WTC11 (cell line): ENCODE measurements at regions not wholly inside any gene's neighbourhood (a gene's known extent, or its start where the extent isn't known, plus 50 kb on each side); places are given as distances from the start of the nearest gene placed in this dataset.
"Not testable (repeated sequence)": the region's sequence is repeated elsewhere in the genome, so short reads cannot be mapped to it uniquely, and the experiment has no call there.

ENCODE experiments used
- CREB1 ChIP-seq: sonication (generic); formaldehyde crosslinking; IDR thresholded peaks from 2 replicates; pipeline ENCODE4 v1.8.0; 2023; ENCODE audit warnings: mild to moderate bottlenecking, missing genetic modification reagents
- ETV6 ChIP-seq: sonication (generic); formaldehyde crosslinking; IDR thresholded peaks from 2 replicates; pipeline ENCODE4 v1.8.1; 2022; ENCODE audit warnings: mild to moderate bottlenecking, missing genetic modification reagents
- FOXJ3 ChIP-seq: sonication (generic); formaldehyde crosslinking; IDR thresholded peaks from 2 replicates; pipeline ENCODE4 v1.9.0; 2021; ENCODE audit warnings: missing genetic modification reagents, mild to moderate bottlenecking, borderline replicate concordance
- JUN ChIP-seq: sonication (generic); formaldehyde crosslinking; IDR thresholded peaks from 2 replicates; pipeline ENCODE4 v1.8.0; 2023; ENCODE audit warnings: mild to moderate bottlenecking, missing genetic modification reagents
- MXD4 ChIP-seq: fragments of 250-450 bp; sonication (Bioruptor Pico); IDR thresholded peaks from 2 replicates; pipeline ENCODE4 v1.8.0; 2021; ENCODE audit warnings: mild to moderate bottlenecking, moderate library complexity, borderline replicate concordance
- NR3C1 ChIP-seq: sonication (generic); formaldehyde crosslinking; conservative IDR thresholded peaks from 2 replicates; pipeline ENCODE4 v1.8.1; 2023; ENCODE audit warnings: low read depth, mild to moderate bottlenecking, missing genetic modification reagents
- TCF7 ChIP-seq: sonication (generic); formaldehyde crosslinking; IDR thresholded peaks from 2 replicates; pipeline ENCODE4 v1.8.0; 2022; ENCODE audit warnings: mild to moderate bottlenecking, low read depth, missing genetic modification reagents, moderate library complexity
- TEAD1 ChIP-seq: sonication (generic); formaldehyde crosslinking; IDR thresholded peaks from 2 replicates; pipeline ENCODE4 v1.8.0; 2022; ENCODE audit warnings: mild to moderate bottlenecking, missing genetic modification reagents
- ZNF423 ChIP-seq: fragments of 250-450 bp; sonication (Bioruptor Pico); IDR thresholded peaks from 2 replicates; pipeline ENCODE4 v2.1.2; 2022; ENCODE audit warnings: mild to moderate bottlenecking, moderate library complexity
- TF ChIP-seq, protein P1 (sequence below): fragments of 200-600 bp; IDR thresholded peaks from 2 replicates; pipeline ENCODE4 v1.8.0; 2022; ENCODE audit warnings: antibody characterized with exemption
- TF ChIP-seq, protein P2 (sequence below): sonication (generic); formaldehyde crosslinking; IDR thresholded peaks from 2 replicates; pipeline ENCODE4 v1.8.1; 2023; ENCODE audit warnings: mild to moderate bottlenecking, moderate library complexity, missing genetic modification reagents
- TF ChIP-seq, protein P3 (sequence below): sonication (generic); formaldehyde crosslinking; IDR thresholded peaks from 2 replicates; pipeline ENCODE4 v1.8.0; 2022; ENCODE audit warnings: mild to moderate bottlenecking, missing genetic modification reagents
- TF ChIP-seq, protein P4 (sequence below): sonication (generic); formaldehyde crosslinking; IDR thresholded peaks from 2 replicates; pipeline ENCODE4 v1.8.0; 2022; ENCODE audit warnings: mild to moderate bottlenecking, missing genetic modification reagents

DNA sequence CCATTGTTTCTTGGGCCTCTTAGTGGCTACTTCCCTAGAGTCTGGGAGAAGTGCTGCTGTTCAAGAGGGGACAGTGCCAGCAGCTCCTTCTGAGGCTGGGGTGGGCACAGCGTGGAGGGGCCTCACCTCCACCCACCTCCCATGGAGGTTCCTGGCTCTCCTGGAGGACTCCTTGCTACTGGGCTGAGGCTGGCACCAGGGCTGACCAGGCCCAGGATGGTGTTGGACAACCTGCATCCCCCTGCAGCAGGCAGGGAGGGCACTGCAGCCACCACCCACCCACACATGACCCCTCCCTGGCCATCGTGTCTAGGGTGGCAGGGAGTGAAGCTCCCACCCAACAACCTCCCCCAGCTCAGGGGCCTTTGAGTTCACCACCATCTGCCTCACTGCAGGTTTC lies 1549.3 kb upstream of the USP9Y start:
- TF ChIP-seq FOXJ3 (CRISPR knock-in tag); TCF7; NR3C1 (CRISPR knock-in tag); TEAD1; JUN (CRISPR knock-in tag); ETV6; ZNF423 (CRISPR knock-in tag); CREB1 (CRISPR knock-in tag); MXD4 (CRISPR knock-in tag): not testable (repeated sequence)
- TF ChIP-seq, protein P1, sequence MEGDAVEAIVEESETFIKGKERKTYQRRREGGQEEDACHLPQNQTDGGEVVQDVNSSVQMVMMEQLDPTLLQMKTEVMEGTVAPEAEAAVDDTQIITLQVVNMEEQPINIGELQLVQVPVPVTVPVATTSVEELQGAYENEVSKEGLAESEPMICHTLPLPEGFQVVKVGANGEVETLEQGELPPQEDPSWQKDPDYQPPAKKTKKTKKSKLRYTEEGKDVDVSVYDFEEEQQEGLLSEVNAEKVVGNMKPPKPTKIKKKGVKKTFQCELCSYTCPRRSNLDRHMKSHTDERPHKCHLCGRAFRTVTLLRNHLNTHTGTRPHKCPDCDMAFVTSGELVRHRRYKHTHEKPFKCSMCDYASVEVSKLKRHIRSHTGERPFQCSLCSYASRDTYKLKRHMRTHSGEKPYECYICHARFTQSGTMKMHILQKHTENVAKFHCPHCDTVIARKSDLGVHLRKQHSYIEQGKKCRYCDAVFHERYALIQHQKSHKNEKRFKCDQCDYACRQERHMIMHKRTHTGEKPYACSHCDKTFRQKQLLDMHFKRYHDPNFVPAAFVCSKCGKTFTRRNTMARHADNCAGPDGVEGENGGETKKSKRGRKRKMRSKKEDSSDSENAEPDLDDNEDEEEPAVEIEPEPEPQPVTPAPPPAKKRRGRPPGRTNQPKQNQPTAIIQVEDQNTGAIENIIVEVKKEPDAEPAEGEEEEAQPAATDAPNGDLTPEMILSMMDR = not testable (repeated sequence)
- TF ChIP-seq, protein P2, sequence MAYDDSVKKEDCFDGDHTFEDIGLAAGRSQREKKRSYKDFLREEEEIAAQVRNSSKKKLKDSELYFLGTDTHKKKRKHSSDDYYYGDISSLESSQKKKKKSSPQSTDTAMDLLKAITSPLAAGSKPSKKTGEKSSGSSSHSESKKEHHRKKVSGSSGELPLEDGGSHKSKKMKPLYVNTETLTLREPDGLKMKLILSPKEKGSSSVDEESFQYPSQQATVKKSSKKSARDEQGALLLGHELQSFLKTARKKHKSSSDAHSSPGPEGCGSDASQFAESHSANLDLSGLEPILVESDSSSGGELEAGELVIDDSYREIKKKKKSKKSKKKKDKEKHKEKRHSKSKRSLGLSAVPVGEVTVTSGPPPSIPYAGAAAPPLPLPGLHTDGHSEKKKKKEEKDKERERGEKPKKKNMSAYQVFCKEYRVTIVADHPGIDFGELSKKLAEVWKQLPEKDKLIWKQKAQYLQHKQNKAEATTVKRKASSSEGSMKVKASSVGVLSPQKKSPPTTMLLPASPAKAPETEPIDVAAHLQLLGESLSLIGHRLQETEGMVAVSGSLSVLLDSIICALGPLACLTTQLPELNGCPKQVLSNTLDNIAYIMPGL (CRISPR knock-in tag) = not testable (repeated sequence)
- TF ChIP-seq, protein P3, sequence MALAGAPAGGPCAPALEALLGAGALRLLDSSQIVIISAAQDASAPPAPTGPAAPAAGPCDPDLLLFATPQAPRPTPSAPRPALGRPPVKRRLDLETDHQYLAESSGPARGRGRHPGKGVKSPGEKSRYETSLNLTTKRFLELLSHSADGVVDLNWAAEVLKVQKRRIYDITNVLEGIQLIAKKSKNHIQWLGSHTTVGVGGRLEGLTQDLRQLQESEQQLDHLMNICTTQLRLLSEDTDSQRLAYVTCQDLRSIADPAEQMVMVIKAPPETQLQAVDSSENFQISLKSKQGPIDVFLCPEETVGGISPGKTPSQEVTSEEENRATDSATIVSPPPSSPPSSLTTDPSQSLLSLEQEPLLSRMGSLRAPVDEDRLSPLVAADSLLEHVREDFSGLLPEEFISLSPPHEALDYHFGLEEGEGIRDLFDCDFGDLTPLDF = not testable (repeated sequence)
- TF ChIP-seq, protein P4, sequence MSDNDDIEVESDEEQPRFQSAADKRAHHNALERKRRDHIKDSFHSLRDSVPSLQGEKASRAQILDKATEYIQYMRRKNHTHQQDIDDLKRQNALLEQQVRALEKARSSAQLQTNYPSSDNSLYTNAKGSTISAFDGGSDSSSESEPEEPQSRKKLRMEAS (CRISPR knock-in tag) = not testable (repeated sequence)
